A549 (cell line): ENCODE measurements at regions not wholly inside any gene's neighbourhood (a gene's known extent, or its start where the extent isn't known, plus 50 kb on each side); places are given as distances from the start of the nearest gene placed in this dataset.
A peak's percentile ranks its signal among the peaks of the same experiment; 100 is the strongest.

Experiments used
- ATAC-seq, 2 experiments: fragments of 200-7000 bp in 1 of 2; fragments of >200 bp in 1 of 2; cut with Nextera tagmentation in 1 of 2; cut with Tn5 transposase in 1 of 2; 3 replicates each; pipeline versions ENCODE4 v1.8.0 to v1.9.1; 2018 to 2020; ENCODE audit warnings: mild to moderate bottlenecking in 1 of 2, moderate library complexity in 1 of 2
- CTCF ChIA-PET: fragments of 300-600 bp; sonication (Branson Sonifier 250); formaldehyde crosslinking; extraction: SDS; loops from one replicate; lab custom pipeline; 2021; ENCODE audit warnings: antibody characterized with exemption, inconsistent platforms; lab: Yijun Ruan, JAX
- POLR2A ChIA-PET: fragments of 350-600 bp; formaldehyde crosslinking; extraction: SDS; loops from one replicate; lab custom pipeline; 2021; ENCODE audit warnings: antibody characterized with exemption, inconsistent platforms; lab: Yijun Ruan, JAX
- DNase-seq, 2 experiments: peaks; one replicate each; pipeline versions ENCODE4 v3.0.0 to v3.0.0-alpha.2; 2011 to 2016; ENCODE audit warnings: low read depth in 1 of 2, low spot score in 1 of 2
- FAIRE-seq: peaks from 2 replicates; lab custom pipeline; 2011; peaks lifted over from hg19 to GRCh38; lab: Jason Lieb, UNC
- H3K27ac ChIP-seq, 2 experiments: fragments of >200 bp; sonication (Bioruptor Twin); formaldehyde crosslinking; 3 replicates each; pipeline ENCODE4 v1.5.1; 2016 to 2017
- H3K4me1 ChIP-seq: fragments of >200 bp; sonication (Bioruptor Twin); formaldehyde crosslinking; 3 replicates; pipeline ENCODE4 v1.6.1; 2016
- H3K4me2 ChIP-seq: fragments of >200 bp; sonication (Bioruptor Twin); formaldehyde crosslinking; 3 replicates; pipeline ENCODE4 v1.6.1; 2016
- H3K4me3 ChIP-seq: fragments of >200 bp; sonication (Bioruptor Twin); formaldehyde crosslinking; 3 replicates; pipeline ENCODE4 v1.5.1; 2016
- H3K9me3 ChIP-seq: fragments of >200 bp; sonication (Bioruptor Twin); formaldehyde crosslinking; 3 replicates; pipeline ENCODE4 v1.6.1; 2016
- EHF ChIP-seq: fragments of 250-450 bp; sonication (Bioruptor Pico); IDR thresholded peaks from 2 replicates; pipeline ENCODE4 v1.5.0; 2020; ENCODE audit warnings: mild to moderate bottlenecking
- FOSB ChIP-seq: fragments of 250-450 bp; sonication (Bioruptor Pico); IDR thresholded peaks from 2 replicates; pipeline ENCODE4 v1.5.0; 2020; ENCODE audit warnings: mild to moderate bottlenecking, moderate library complexity
- HEYL ChIP-seq: fragments of 250-450 bp; sonication (Bioruptor Pico); IDR thresholded peaks from 2 replicates; pipeline ENCODE4 v1.8.0; 2021; ENCODE audit warnings: mild to moderate bottlenecking, moderate library complexity
- HOXB13 ChIP-seq: fragments of 250-450 bp; sonication (Bioruptor Pico); IDR thresholded peaks from 2 replicates; pipeline ENCODE4 v1.5.0; 2020; ENCODE audit warnings: low read depth, mild to moderate bottlenecking, moderate library complexity
- HOXB5 ChIP-seq: fragments of 250-450 bp; sonication (Bioruptor Pico); IDR thresholded peaks from 2 replicates; pipeline ENCODE4 v1.5.0; 2020; ENCODE audit warnings: mild to moderate bottlenecking, moderate library complexity
- MAZ ChIP-seq: fragments of 150-350 bp; IDR thresholded peaks from 2 replicates; pipeline ENCODE4 v1.6.1; 2014; ENCODE audit warnings: antibody characterized with exemption, low read depth, low read length, borderline replicate concordance
- RAD21 ChIP-seq, 2 experiments: fragments of >200 bp in 1 of 2; sonication (Bioruptor Twin) in 1 of 2; formaldehyde crosslinking in 1 of 2; IDR thresholded peaks in 1 of 2; conservative IDR thresholded peaks in 1 of 2; 2 replicates in 1 of 2; 3 replicates in 1 of 2; pipeline ENCODE4 v1.6.1; 2012 to 2018; ENCODE audit warnings: inconsistent platforms in 1 of 2
- RCOR1 ChIP-seq: fragments of 150-350 bp; IDR thresholded peaks from 2 replicates; pipeline ENCODE4 v1.6.1; 2014; ENCODE audit warnings: antibody characterized with exemption, low read length, low read depth
- ZC3H11A ChIP-seq: fragments of 450-650 bp; IDR thresholded peaks from 2 replicates; pipeline ENCODE4 v1.6.1; 2014; ENCODE audit warnings: antibody characterized with exemption, mild to moderate bottlenecking
- ZFP36 ChIP-seq: fragments of 450-650 bp; IDR thresholded peaks from 2 replicates; pipeline ENCODE4 v1.6.1; 2014; ENCODE audit warnings: borderline replicate concordance; ENCODE audit not compliant: partially characterized antibody
- WGBS: methylation state at CpG from one replicate; pipeline ENCODE4 v1.1.6; 2017; ENCODE audit errors: missing lambda C conversion rate; 5-methylcytosine and 5-hydroxymethylcytosine counted together
- TF ChIP-seq, protein P1 (sequence below): fragments of >200 bp; sonication (Bioruptor Twin); formaldehyde crosslinking; IDR thresholded peaks from 3 replicates; pipeline ENCODE4 v1.5.1; 2016
- TF ChIP-seq, protein P2 (sequence below): fragments of 150-350 bp; IDR thresholded peaks from 2 replicates; pipeline ENCODE4 v1.6.1; 2014; ENCODE audit warnings: low read depth, mild to moderate bottlenecking, low read length
- TF ChIP-seq, protein P3 (sequence below): fragments of >200 bp; sonication (Bioruptor Twin); formaldehyde crosslinking; IDR thresholded peaks from 3 replicates; pipeline ENCODE4 v1.6.1; 2016
- TF ChIP-seq, protein P4 (sequence below): fragments of 450-650 bp; IDR thresholded peaks from 2 replicates; pipeline ENCODE4 v1.6.1; 2014; ENCODE audit warnings: antibody characterized with exemption

DNA sequence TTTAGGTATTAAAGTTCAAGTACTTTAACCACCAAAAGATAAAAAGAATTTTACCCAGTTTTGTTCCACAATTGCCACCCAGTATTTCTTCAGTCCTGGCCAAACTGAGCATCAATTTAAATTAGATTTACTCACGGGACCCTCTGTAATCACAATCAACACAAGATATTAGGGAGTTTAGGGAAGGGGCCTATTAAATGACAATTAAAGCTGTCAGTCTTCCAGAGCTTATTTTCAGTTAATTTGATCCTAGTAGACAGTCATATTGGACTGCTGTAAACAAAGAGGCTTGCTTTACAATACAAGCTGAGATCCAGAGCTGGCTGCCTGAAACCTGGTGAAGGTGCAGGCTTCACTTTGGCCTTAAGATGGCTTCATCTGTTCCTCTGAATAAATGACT lies 321.2 kb upstream of the NBEA start:
- Histone ChIP-seq H3K9me3 (no peaks in the 10 kb centered on the region), H3K4me3 (no peak overlapping the region), H3K4me1 (no peaks in the 10 kb centered on the region), H3K4me2 (no peak overlapping the region), H3K27ac (no peak overlapping the region)
- ChIA-PET CTCF (interaction anchor here (0.5 kb wide), 1 partner anchor 163 kb away, joined by 3 read pairs; no protein-coding TSS in a partner anchor), POLR2A (no interaction called here)
- TF ChIP-seq, protein P1, sequence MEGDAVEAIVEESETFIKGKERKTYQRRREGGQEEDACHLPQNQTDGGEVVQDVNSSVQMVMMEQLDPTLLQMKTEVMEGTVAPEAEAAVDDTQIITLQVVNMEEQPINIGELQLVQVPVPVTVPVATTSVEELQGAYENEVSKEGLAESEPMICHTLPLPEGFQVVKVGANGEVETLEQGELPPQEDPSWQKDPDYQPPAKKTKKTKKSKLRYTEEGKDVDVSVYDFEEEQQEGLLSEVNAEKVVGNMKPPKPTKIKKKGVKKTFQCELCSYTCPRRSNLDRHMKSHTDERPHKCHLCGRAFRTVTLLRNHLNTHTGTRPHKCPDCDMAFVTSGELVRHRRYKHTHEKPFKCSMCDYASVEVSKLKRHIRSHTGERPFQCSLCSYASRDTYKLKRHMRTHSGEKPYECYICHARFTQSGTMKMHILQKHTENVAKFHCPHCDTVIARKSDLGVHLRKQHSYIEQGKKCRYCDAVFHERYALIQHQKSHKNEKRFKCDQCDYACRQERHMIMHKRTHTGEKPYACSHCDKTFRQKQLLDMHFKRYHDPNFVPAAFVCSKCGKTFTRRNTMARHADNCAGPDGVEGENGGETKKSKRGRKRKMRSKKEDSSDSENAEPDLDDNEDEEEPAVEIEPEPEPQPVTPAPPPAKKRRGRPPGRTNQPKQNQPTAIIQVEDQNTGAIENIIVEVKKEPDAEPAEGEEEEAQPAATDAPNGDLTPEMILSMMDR: no peak
- TF ChIP-seq, protein P2, sequence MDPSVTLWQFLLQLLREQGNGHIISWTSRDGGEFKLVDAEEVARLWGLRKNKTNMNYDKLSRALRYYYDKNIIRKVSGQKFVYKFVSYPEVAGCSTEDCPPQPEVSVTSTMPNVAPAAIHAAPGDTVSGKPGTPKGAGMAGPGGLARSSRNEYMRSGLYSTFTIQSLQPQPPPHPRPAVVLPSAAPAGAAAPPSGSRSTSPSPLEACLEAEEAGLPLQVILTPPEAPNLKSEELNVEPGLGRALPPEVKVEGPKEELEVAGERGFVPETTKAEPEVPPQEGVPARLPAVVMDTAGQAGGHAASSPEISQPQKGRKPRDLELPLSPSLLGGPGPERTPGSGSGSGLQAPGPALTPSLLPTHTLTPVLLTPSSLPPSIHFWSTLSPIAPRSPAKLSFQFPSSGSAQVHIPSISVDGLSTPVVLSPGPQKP: no peak
- TF ChIP-seq, protein P3, sequence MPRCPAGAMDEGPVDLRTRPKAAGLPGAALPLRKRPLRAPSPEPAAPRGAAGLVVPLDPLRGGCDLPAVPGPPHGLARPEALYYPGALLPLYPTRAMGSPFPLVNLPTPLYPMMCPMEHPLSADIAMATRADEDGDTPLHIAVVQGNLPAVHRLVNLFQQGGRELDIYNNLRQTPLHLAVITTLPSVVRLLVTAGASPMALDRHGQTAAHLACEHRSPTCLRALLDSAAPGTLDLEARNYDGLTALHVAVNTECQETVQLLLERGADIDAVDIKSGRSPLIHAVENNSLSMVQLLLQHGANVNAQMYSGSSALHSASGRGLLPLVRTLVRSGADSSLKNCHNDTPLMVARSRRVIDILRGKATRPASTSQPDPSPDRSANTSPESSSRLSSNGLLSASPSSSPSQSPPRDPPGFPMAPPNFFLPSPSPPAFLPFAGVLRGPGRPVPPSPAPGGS: no peak
- no peak for ATAC-seq
- DNase-seq: no peak
- no peak for FAIRE-seq
- WGBS: 61% methylated on average over 1 of the region's 1 CpG

DNA sequence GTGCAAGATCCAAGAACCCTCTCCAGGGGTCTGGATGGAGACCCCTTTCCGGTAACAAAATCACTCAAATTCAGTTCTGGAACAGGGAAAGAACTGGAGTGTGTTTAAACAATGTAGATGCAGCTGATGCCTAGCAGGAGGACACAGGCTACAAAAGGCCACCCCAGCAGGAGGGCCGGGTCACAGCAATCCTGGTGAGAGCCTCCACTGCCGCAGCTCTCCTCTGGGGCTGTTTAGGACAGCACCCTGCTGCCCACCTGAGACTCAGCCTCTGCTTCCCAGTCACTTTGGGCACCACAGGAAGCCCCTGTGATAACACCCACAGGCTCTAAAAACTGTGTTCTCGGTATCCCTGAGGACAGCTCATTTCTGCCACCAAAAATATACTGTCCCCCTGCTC lies 318.7 kb upstream of the NBEA start:
- Histone ChIP-seq H3K9me3 (no peaks in the 10 kb centered on the region), H3K27ac (0 out of 6 replicates have a peak overlapping the region, but pooled peaks of 1 of the 2 experiments have one; percentile 46)
- no peak for FAIRE-seq
- POLR2A ChIA-PET: no interaction called here
- TF ChIP-seq ZC3H11A (no peak), HOXB5 (CRISPR knock-in tag) (no peak), RCOR1 (no peak), MAZ (no peak), HOXB13 (CRISPR knock-in tag) (no peak), EHF (CRISPR knock-in tag) (no peak), ZFP36 (no peak), HEYL (no peak), RAD21 (conservative IDR thresholded peaks at IDR 0.05 in 1 of 2, IDR thresholded peaks at IDR 0.05 in 1 of 2) (no peak), FOSB (CRISPR knock-in tag) (no peak)
- TF ChIP-seq, protein P4, sequence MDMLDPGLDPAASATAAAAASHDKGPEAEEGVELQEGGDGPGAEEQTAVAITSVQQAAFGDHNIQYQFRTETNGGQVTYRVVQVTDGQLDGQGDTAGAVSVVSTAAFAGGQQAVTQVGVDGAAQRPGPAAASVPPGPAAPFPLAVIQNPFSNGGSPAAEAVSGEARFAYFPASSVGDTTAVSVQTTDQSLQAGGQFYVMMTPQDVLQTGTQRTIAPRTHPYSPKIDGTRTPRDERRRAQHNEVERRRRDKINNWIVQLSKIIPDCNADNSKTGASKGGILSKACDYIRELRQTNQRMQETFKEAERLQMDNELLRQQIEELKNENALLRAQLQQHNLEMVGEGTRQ: no peak
- TF ChIP-seq, protein P1: no peak
- TF ChIP-seq, all 56 proteins: peak for 0
- CTCF ChIA-PET: no interaction called here
- WGBS: 85% methylated on average over 4 of the region's 4 CpGs
- Histone ChIP-seq H3K4me2 (no peak overlapping the region), H3K4me1 (peaks cover 17% of the 10 kb centered on the region), H3K4me3 (no peak overlapping the region)
- DNase-seq (no peak), ATAC-seq (no peak)
